ENCODE measurements at regions not wholly inside any gene's neighbourhood (a gene's known extent, or its start where the extent isn't known, plus 50 kb on each side); places are given as distances from the start of the nearest gene placed in this dataset.

DNA sequence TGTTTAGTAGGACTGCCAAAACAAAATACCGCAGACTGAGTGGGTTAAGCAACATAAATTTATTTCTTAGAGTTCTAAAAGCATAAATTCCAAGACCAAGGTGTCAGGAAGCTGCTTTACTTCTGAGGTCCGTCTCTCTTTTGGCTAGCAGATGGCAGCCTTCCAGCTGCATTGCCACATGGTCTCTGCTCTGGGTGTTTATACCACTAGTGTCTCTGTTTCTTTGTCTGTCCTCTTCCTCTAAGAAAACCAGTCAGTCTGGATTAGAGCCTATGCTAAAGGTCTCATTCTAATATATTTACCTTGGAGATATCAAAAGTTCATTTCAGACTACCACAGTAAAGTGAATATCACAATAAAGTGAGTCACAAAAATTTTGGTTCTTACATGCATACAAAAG lies 519.8 kb downstream of the COL11A1 start:
- no peaks in the 10 kb centered on the region for H3K9me3 Mint-ChIP-seq (ENCODE audit: low read depth)
- H3K27ac Mint-ChIP-seq (ENCODE audit: unreplicated experiment), result no peak overlapping the region
- no peaks in the 10 kb centered on the region for H3K36me3 Mint-ChIP-seq (ENCODE audit: low read depth)
- H3K4me3 Mint-ChIP-seq (ENCODE audit: unreplicated experiment), result no peak overlapping the region
- no peaks in the 10 kb centered on the region for H3K4me1 Mint-ChIP-seq (ENCODE audit: low read depth)
- H3K27me3 Mint-ChIP-seq (ENCODE audit: low read depth), result peaks cover 15% of the 10 kb centered on the region
- DNase-seq (ENCODE audit: low spot score), result no peak
- TF ChIP-seq, protein P1, sequence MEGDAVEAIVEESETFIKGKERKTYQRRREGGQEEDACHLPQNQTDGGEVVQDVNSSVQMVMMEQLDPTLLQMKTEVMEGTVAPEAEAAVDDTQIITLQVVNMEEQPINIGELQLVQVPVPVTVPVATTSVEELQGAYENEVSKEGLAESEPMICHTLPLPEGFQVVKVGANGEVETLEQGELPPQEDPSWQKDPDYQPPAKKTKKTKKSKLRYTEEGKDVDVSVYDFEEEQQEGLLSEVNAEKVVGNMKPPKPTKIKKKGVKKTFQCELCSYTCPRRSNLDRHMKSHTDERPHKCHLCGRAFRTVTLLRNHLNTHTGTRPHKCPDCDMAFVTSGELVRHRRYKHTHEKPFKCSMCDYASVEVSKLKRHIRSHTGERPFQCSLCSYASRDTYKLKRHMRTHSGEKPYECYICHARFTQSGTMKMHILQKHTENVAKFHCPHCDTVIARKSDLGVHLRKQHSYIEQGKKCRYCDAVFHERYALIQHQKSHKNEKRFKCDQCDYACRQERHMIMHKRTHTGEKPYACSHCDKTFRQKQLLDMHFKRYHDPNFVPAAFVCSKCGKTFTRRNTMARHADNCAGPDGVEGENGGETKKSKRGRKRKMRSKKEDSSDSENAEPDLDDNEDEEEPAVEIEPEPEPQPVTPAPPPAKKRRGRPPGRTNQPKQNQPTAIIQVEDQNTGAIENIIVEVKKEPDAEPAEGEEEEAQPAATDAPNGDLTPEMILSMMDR (IDR thresholded peaks at IDR 0.05), result no peak

DNA sequence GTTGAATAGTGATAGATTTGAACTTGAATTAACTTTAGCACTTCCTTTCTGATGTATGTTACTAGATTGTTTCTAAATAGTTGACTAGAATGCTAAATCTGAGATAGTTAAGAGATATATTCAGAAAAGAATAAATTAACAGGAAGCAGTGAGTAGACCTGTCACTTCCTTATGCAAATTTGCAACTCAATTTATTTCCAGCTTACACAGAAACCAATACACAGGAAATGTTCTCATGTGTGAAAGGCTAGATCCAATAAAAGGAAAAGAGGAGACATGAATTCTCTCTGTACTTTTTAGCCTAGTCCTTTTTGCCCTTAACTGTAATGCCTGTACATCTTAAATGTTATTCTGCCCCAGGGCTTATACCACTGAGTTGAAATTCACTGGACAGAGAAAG lies 522.3 kb downstream of the COL11A1 start:
- H3K4me3 Mint-ChIP-seq (ENCODE audit: unreplicated experiment), result no peak overlapping the region
- TF ChIP-seq, protein P1 (IDR thresholded peaks at IDR 0.05), result no peak

DNA sequence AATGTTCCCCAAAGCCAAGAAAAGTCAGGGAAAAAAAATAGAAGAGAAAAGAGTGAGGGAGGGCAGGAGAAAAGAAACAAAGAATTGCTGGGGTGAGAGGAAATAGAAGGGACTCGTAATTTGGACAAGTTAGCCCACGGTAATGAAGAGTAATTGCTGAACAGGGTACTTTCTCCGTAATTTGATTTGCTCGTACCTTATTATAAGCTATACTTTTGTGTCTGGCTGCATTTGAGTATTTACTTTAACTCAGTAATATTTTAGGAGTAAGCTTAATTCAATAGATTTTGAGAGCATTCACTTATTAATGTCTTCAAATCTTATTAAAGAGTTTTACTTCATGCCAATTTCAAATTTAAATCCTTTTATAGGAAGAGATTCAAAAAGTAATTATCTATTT lies 527.5 kb downstream of the COL11A1 start:
- Mint-ChIP-seq H3K9me3 (ENCODE audit: low read depth) (no peaks in the 10 kb centered on the region), H3K27ac (ENCODE audit: unreplicated experiment) (no peak overlapping the region), H3K4me1 (ENCODE audit: low read depth) (no peaks in the 10 kb centered on the region), H3K36me3 (ENCODE audit: low read depth) (no peaks in the 10 kb centered on the region), H3K4me3 (ENCODE audit: unreplicated experiment) (no peak overlapping the region), H3K27me3 (ENCODE audit: low read depth) (peaks cover 4% of the 10 kb centered on the region)
- TF ChIP-seq, protein P1 (IDR thresholded peaks at IDR 0.05), result no peak
- no peak for DNase-seq (ENCODE audit: low spot score)

More for the DNA sequence above, 522.3 kb downstream of the COL11A1 start:
- Mint-ChIP-seq H3K4me1 (ENCODE audit: low read depth) (no peaks in the 10 kb centered on the region), H3K27ac (ENCODE audit: unreplicated experiment) (no peak overlapping the region), H3K27me3 (ENCODE audit: low read depth) (peaks cover 10% of the 10 kb centered on the region), H3K36me3 (ENCODE audit: low read depth) (no peaks in the 10 kb centered on the region), H3K9me3 (ENCODE audit: low read depth) (no peaks in the 10 kb centered on the region)
- DNase-seq (ENCODE audit: low spot score), result no peak

DNA sequence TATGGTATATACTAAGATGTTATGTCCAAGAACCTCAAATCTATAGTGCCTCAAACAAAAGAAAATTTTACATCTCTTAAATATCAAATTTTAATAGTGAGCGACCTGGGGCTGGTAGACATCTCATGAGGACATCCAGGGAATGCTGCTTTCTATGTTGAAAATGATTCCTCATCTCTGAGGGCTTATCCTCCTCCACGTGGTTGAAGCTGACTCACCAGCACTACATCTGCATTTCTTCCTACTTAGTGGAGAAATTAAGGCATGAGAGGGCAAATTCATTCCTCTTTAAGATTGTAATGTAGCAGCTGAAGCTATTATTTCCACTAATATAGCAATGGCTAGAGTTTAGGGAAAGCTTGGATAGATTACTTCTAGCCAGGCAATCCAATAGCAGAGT lies 529.5 kb downstream of the COL11A1 start:
- DNase-seq (ENCODE audit: low spot score), result no peak
- Mint-ChIP-seq H3K36me3 (ENCODE audit: low read depth) (no peaks in the 10 kb centered on the region), H3K27ac (ENCODE audit: unreplicated experiment) (no peak overlapping the region), H3K4me1 (ENCODE audit: low read depth) (no peaks in the 10 kb centered on the region), H3K4me3 (ENCODE audit: unreplicated experiment) (no peak overlapping the region), H3K9me3 (ENCODE audit: low read depth) (no peaks in the 10 kb centered on the region), H3K27me3 (ENCODE audit: low read depth) (peaks cover 10% of the 10 kb centered on the region)
- TF ChIP-seq, protein P1 (IDR thresholded peaks at IDR 0.05), result no peak

DNA sequence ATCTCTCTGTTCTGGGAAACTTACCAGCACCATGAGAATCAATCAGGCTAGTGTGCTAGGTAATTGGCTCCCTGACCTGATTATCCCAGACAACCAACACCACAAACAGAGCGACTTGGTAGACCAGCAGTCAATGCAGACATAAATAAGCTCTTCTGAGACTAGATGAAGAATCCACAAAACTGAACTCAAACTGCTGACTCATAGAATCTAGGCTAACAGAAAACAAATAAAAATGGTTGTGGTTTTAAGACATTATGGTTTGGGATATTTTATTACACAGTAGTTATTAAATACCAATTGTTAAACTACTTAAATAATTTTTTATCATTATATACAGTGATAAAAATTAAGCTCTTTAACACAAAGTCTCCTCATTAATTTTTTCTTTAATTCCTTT lies 535.7 kb downstream of the COL11A1 start:
- H3K27me3 Mint-ChIP-seq (ENCODE audit: low read depth), result peaks cover 29% of the 10 kb centered on the region

More for the DNA sequence above, 535.7 kb downstream of the COL11A1 start:
- Mint-ChIP-seq H3K4me3 (ENCODE audit: unreplicated experiment) (no peak overlapping the region), H3K9me3 (ENCODE audit: low read depth) (no peaks in the 10 kb centered on the region), H3K36me3 (ENCODE audit: low read depth) (no peaks in the 10 kb centered on the region), H3K4me1 (ENCODE audit: low read depth) (no peaks in the 10 kb centered on the region), H3K27ac (ENCODE audit: unreplicated experiment) (no peak overlapping the region)
- TF ChIP-seq, protein P1 (IDR thresholded peaks at IDR 0.05), result no peak
- no peak for DNase-seq (ENCODE audit: low spot score)

All from chondrocyte (in vitro differentiated cells).